ENCODE measurements at regions not wholly inside any gene's neighbourhood (a gene's known extent, or its start where the extent isn't known, plus 50 kb on each side); places are given as distances from the start of the nearest gene placed in this dataset.
"Not testable (repeated sequence)": the region's sequence is repeated elsewhere in the genome, so short reads cannot be mapped to it uniquely, and the experiment has no call there.

- CTCF ChIA-PET; H3K27ac ChIP-seq (ENCODE audit: control insufficient read depth, insufficient read depth); in situ Hi-C loops (cut with MboI); H3K27me3 ChIP-seq (replicated peaks in 1 of 2; ENCODE audit: control insufficient read depth in 2 of 2, insufficient read depth in 2 of 2, low read length in 1 of 2); H3K36me3 ChIP-seq (ENCODE audit: control insufficient read depth in 2 of 2, insufficient read depth in 2 of 2, low read length in 1 of 2); FAIRE-seq; H3K9ac ChIP-seq (ENCODE audit: control insufficient read depth, insufficient read depth, low read length); H3K79me2 ChIP-seq (ENCODE audit: control insufficient read depth, insufficient read depth, low read length); POLR2A ChIA-PET; intact Hi-C loops (cut with micrococcal nuclease; ENCODE audit: unreplicated experiment); H3K4me2 ChIP-seq (ENCODE audit: control insufficient read depth, insufficient read depth); DNase-seq (ENCODE audit: low read depth, low spot score); H4K20me1 ChIP-seq (ENCODE audit: control insufficient read depth, insufficient read depth); H2AFZ ChIP-seq (ENCODE audit: control insufficient read depth, low read depth, low read length); RAD21 ChIA-PET (ENCODE audit: unreplicated experiment); H3K4me3 ChIP-seq; SMC1A ChIA-PET (ENCODE audit: uncharacterized antibody, unreplicated experiment); ATAC-seq; BruUV-seq (replicated peaks); H3K9me3 ChIP-seq (replicated peaks; ENCODE audit: control insufficient read depth, insufficient read depth, low read length); H3K4me1 ChIP-seq (ENCODE audit: control insufficient read depth, insufficient read depth, low read length): not testable (repeated sequence)
- 16% methylated on average over 7 of the region's 7 CpGs for WGBS (ENCODE audit: insufficient coverage, insufficient replicate concordance, low lambda C conversion rate, missing lambda C conversion rate)
These were observed 147.7 kb downstream of the CDRT15L2 start for GRCh38 chr17:20727201-20727600.

GRCh38 chr17:20728181-20728580 lies 148.7 kb downstream of the CDRT15L2 start:
- ChIA-PET SMC1A (ENCODE audit: uncharacterized antibody, unreplicated experiment) (no interaction called here), RAD21 (ENCODE audit: unreplicated experiment) (no interaction called here), POLR2A (no interaction called here), CTCF (no interaction called here)
- H3K4me2 ChIP-seq (ENCODE audit: control insufficient read depth, insufficient read depth) = no peak overlapping the region
- H3K27ac ChIP-seq (ENCODE audit: control insufficient read depth, insufficient read depth) = no peak overlapping the region
- H3K79me2 ChIP-seq (ENCODE audit: control insufficient read depth, insufficient read depth, low read length) = no peaks in the 10 kb centered on the region
- ATAC-seq (no peak), FAIRE-seq (no peak), DNase-seq (ENCODE audit: low read depth, low spot score) (no peak)
- H3K9ac ChIP-seq (ENCODE audit: control insufficient read depth, insufficient read depth, low read length) = no peak overlapping the region
- H4K20me1 ChIP-seq (ENCODE audit: control insufficient read depth, insufficient read depth) = no peaks in the 10 kb centered on the region
- no peaks in the 10 kb centered on the region for H3K36me3 ChIP-seq (ENCODE audit: control insufficient read depth in 2 of 2, insufficient read depth in 2 of 2, low read length in 1 of 2)
- no peak overlapping the region for H2AFZ ChIP-seq (ENCODE audit: control insufficient read depth, low read depth, low read length)
- no peaks in the 10 kb centered on the region for H3K9me3 ChIP-seq (replicated peaks; ENCODE audit: control insufficient read depth, insufficient read depth, low read length)
- no peaks in the 10 kb centered on the region for H3K27me3 ChIP-seq (replicated peaks in 1 of 2; ENCODE audit: control insufficient read depth in 2 of 2, insufficient read depth in 2 of 2, low read length in 1 of 2)
- H3K4me3 ChIP-seq = no peak overlapping the region
- H3K4me1 ChIP-seq (ENCODE audit: control insufficient read depth, insufficient read depth, low read length) = no peaks in the 10 kb centered on the region
- in situ Hi-C loops (cut with MboI) (no loop called here), intact Hi-C loops (cut with micrococcal nuclease; ENCODE audit: unreplicated experiment) (no loop called here)
- 5% methylated on average over 1 of the region's 1 CpG for WGBS (ENCODE audit: insufficient coverage, insufficient replicate concordance, low lambda C conversion rate, missing lambda C conversion rate)
- no TSS peak for BruUV-seq (replicated peaks)
- no peak for TF ChIP-seq ZNF622 (IDR thresholded peaks at IDR 0.05)
- no peak for TF ChIP-seq MEF2A (IDR thresholded peaks at IDR 0.05; ENCODE audit: insufficient read depth, low read depth, low read length)
- no peak for TF ChIP-seq CTCF (IDR thresholded peaks at IDR 0.05 in 2 of 3, conservative IDR thresholded peaks at IDR 0.05 in 1 of 3; ENCODE audit: control insufficient read depth in 2 of 3, extremely low read depth in 1 of 3, insufficient read depth in 1 of 3, low read depth in 3 of 3, low read length in 3 of 3)
- TF ChIP-seq CBX5 (IDR thresholded peaks at IDR 0.05; ENCODE audit: low read depth) = no peak
- no peak for TF ChIP-seq RB1 (IDR thresholded peaks at IDR 0.05; ENCODE audit: borderline replicate concordance)
- TF ChIP-seq E2F8 (IDR thresholded peaks at IDR 0.05; ENCODE audit: low read depth, partially characterized antibody) = no peak
- no peak for TF ChIP-seq TCF3 (IDR thresholded peaks at IDR 0.05; ENCODE audit: borderline replicate concordance, insufficient read depth, low read depth, low read length)
- no peak for TF ChIP-seq ZNF24 (IDR thresholded peaks at IDR 0.05)
- no peak for TF ChIP-seq IRF3 (IDR thresholded peaks at IDR 0.05)
- no peak for TF ChIP-seq RFX5 (IDR thresholded peaks at IDR 0.05; ENCODE audit: low read depth, low read length)

All from GM12878 (cell line).